ENCODE measurements at regions not wholly inside any gene's neighbourhood (a gene's known extent, or its start where the extent isn't known, plus 50 kb on each side); places are given as distances from the start of the nearest gene placed in this dataset.

- no peak for TF ChIP-seq CTCF (IDR thresholded peaks at IDR 0.05; ENCODE audit: insufficient read depth, low read length, poor library complexity, severe bottlenecking)
- H3K27me3 ChIP-seq (ENCODE audit: control insufficient read depth, insufficient read depth, low read length), result no peaks in the 10 kb centered on the region
- DNase-seq (ENCODE audit: low read depth), result no peak
- H3K4me3 ChIP-seq (ENCODE audit: low read depth, low read length), result no peak overlapping the region
- H3K36me3 ChIP-seq (ENCODE audit: control insufficient read depth, insufficient read depth, low read length), result no peaks in the 10 kb centered on the region
Observed at GRCh38 chr15:20358779-20359414, 182.7 kb downstream of the GOLGA6L6 start.

GRCh38 chr15:20358066-20358778 is 183.4 kb downstream of the GOLGA6L6 start:
- Histone ChIP-seq H3K4me3 (ENCODE audit: low read depth, low read length) (no peak overlapping the region), H3K27me3 (ENCODE audit: control insufficient read depth, insufficient read depth, low read length) (no peaks in the 10 kb centered on the region), H3K36me3 (ENCODE audit: control insufficient read depth, insufficient read depth, low read length) (no peaks in the 10 kb centered on the region)
- TF ChIP-seq CTCF (IDR thresholded peaks at IDR 0.05; ENCODE audit: insufficient read depth, low read length, poor library complexity, severe bottlenecking), result no peak
- DNase-seq (ENCODE audit: low read depth), result no peak

- no peaks in the 10 kb centered on the region for H3K36me3 ChIP-seq (ENCODE audit: control insufficient read depth, insufficient read depth, low read length)
- H3K27me3 ChIP-seq (ENCODE audit: control insufficient read depth, insufficient read depth, low read length), result no peaks in the 10 kb centered on the region
- H3K4me3 ChIP-seq (ENCODE audit: low read depth, low read length), result no peak overlapping the region
- no peak for TF ChIP-seq CTCF (IDR thresholded peaks at IDR 0.05; ENCODE audit: insufficient read depth, low read length, poor library complexity, severe bottlenecking)
- DNase-seq (ENCODE audit: low read depth), result no peak
Observed at GRCh38 chr15:20357481-20358065, 184.0 kb downstream of the GOLGA6L6 start.

- H3K27me3 ChIP-seq (ENCODE audit: control insufficient read depth, insufficient read depth, low read length), result no peaks in the 10 kb centered on the region
- H3K4me3 ChIP-seq (ENCODE audit: low read depth, low read length), result no peak overlapping the region
- no peaks in the 10 kb centered on the region for H3K36me3 ChIP-seq (ENCODE audit: control insufficient read depth, insufficient read depth, low read length)
- no peak for TF ChIP-seq CTCF (IDR thresholded peaks at IDR 0.05; ENCODE audit: insufficient read depth, low read length, poor library complexity, severe bottlenecking)
- no peak for DNase-seq (ENCODE audit: low read depth)
Observed at GRCh38 chr15:20356911-20357480, 184.6 kb downstream of the GOLGA6L6 start.

GRCh38 chr15:20356444-20356910 is 185.1 kb downstream of the GOLGA6L6 start:
- DNase-seq (ENCODE audit: low read depth), result no peak
- TF ChIP-seq CTCF (IDR thresholded peaks at IDR 0.05; ENCODE audit: insufficient read depth, low read length, poor library complexity, severe bottlenecking), result peak; percentile 59
- Histone ChIP-seq H3K36me3 (ENCODE audit: control insufficient read depth, insufficient read depth, low read length) (no peaks in the 10 kb centered on the region), H3K27me3 (ENCODE audit: control insufficient read depth, insufficient read depth, low read length) (no peaks in the 10 kb centered on the region), H3K4me3 (ENCODE audit: low read depth, low read length) (no peak overlapping the region)
